Aorta (tissue), 5 donors: ENCODE measurements at regions not wholly inside any gene's neighbourhood (a gene's known extent, or its start where the extent isn't known, plus 50 kb on each side); places are given as distances from the start of the nearest gene placed in this dataset.

Experiments used
- ATAC-seq: fragments of 200-7000 bp; cut with Tn5 transposase; one replicate; pipeline ENCODE4 v1.9.1; 2022; ENCODE audit warnings: moderate library complexity; ENCODE audit not compliant: low FRiP score
- DNase-seq, 2 donors: peaks; one replicate each; pipeline ENCODE4 v3.0.0-alpha.2; 2020
- H3K27ac ChIP-seq, 2 donors: one replicate each; pipeline ENCODE4 v1.5.1; 2013; ENCODE audit warnings: low read length in 2 of 2, mild to moderate bottlenecking in 2 of 2, moderate library complexity in 2 of 2, control low read depth in 1 of 2, inconsistent platforms in 1 of 2, low read depth in 1 of 2
- H3K27me3 ChIP-seq, 2 donors: one replicate each; pipeline ENCODE4 v1.6.1; 2013; ENCODE audit warnings: control low read depth in 1 of 2, low read length in 1 of 2, mild to moderate bottlenecking in 1 of 2, moderate library complexity in 1 of 2; ENCODE audit not compliant: insufficient read depth in 2 of 2, control insufficient read depth in 1 of 2
- H3K36me3 ChIP-seq, 2 donors: one replicate each; pipeline ENCODE4 v1.6.1; 2013; ENCODE audit warnings: control low read depth in 1 of 2, low read length in 1 of 2, mild to moderate bottlenecking in 1 of 2; ENCODE audit not compliant: insufficient read depth in 2 of 2, control insufficient read depth in 1 of 2
- H3K4me1 ChIP-seq, 2 donors: one replicate each; pipeline ENCODE4 v1.6.1; 2013; ENCODE audit warnings: low read length in 2 of 2, control low read depth in 1 of 2, mild to moderate bottlenecking in 1 of 2, moderate library complexity in 1 of 2; ENCODE audit not compliant: insufficient read depth in 2 of 2, control insufficient read depth in 1 of 2
- H3K4me3 ChIP-seq, 2 donors: one replicate each; pipeline ENCODE4 v1.5.1; 2013; ENCODE audit warnings: low read length in 2 of 2, control low read depth in 1 of 2, mild to moderate bottlenecking in 1 of 2
- H3K9me3 ChIP-seq: one replicate; pipeline ENCODE4 v1.6.1; 2013; ENCODE audit warnings: mild to moderate bottlenecking, low read length; ENCODE audit not compliant: control insufficient read depth
- WGBS, 2 donors: extraction: QIAGEN DNeasy Blood & Tissue Kit; methylation state at CpG; one replicate each; pipeline ENCODE4 v1.1.7; 2013; 5-methylcytosine and 5-hydroxymethylcytosine counted together
- intact Hi-C, 2 donors: fragments of 100-400 bp; cut with DNase I; formaldehyde crosslinking; loops; one replicate each; pipeline versions ENCODE4 v1.14.2 to v1.15.0; 2022
- donor health status: healthy with polysubstance abuse.
- donor health status: Bipolar disorder and iron deficiency.
- donor health status: DM: no; HTN: no; CAD: no.
- donor health status: DM: no; HTN: no; CAD: no.
- donor health status: DM: yes; HTN: yes; CAD: no.

DNA sequence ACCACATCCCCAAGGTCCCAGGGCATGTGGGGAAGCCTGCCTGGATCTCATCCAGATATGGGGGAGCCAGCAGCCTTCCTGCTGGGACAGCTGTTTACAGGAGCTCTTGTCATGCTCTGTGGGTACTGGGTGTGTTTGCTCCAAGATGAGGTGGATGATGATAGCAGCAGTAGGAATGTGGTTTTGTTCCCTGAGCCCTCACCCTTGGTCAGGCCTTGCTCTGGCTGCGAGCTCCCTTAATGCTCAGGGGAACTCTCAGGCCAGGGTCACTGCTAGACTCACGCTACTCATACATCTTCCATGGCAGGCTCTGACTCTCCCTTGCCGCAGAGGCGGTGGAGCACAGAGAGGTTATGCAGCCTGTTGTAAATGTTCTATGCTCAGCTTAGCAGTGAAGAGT is 990.3 kb downstream of the AACS start:
- Histone ChIP-seq H3K27me3 (no peaks in the 10 kb centered on the region), H3K4me1 (no peaks in the 10 kb centered on the region), H3K4me3 (no peak overlapping the region), H3K9me3 (no peaks in the 10 kb centered on the region), H3K36me3 (no peaks in the 10 kb centered on the region), H3K27ac (no peak overlapping the region)
- no peak for ATAC-seq
- DNase-seq: no peak
- intact Hi-C loops: no loop called here
- 33 to 58% methylated on average over 4 of the region's 4 CpGs for WGBS, 2 donors

DNA sequence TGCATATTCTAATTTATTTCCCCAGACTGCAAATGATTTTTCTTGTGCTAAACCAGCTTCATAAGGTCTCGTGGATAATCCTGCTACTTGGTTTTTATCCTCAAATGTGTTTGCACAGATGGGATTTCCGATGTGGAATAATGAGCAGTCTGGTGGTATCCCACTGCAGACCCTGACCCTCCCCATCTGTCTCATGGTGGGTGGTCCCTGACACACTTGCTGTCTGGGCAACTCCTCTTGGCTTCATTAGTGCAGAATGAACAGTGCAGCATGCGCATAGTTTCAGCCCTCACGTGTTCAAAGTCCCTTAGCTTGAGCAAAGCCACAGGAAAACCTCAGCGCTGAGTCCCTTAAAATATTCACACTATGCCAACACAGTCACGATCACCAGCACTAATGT is 996.5 kb downstream of the AACS start:
- ATAC-seq (no peak), DNase-seq (no peak)
- Histone ChIP-seq H3K27ac (no peak overlapping the region), H3K4me1 (no peaks in the 10 kb centered on the region), H3K4me3 (no peak overlapping the region), H3K27me3 (no peaks in the 10 kb centered on the region), H3K36me3 (no peaks in the 10 kb centered on the region), H3K9me3 (peaks cover 2% of the 10 kb centered on the region)
- WGBS, 2 donors: 21 to 24% methylated on average over 6 of the region's 6 CpGs
- intact Hi-C loops: no loop called here

DNA sequence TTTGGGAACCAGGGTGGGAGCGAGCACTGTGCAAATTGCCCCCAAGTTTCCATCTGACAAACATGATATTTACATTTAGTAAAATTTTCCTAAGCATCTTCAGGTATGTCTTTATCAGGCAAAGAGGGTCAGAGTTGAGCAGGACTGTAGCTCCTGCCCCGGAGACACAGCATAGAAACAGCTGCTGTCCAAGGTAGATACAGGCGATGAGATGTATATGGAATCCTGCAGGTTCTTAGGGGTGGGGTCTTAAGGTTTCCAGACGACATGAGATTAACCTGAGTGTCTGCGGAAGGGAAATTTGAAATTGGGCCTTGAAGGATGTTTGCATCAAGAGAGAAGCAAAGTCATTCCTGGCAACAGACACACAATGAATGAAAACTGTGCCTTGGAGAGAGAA is 998.8 kb downstream of the AACS start:
- DNase-seq (no peak), ATAC-seq (no peak)
- Histone ChIP-seq H3K27me3 (no peaks in the 10 kb centered on the region), H3K9me3 (peaks cover 4% of the 10 kb centered on the region), H3K27ac (no peak overlapping the region), H3K36me3 (no peaks in the 10 kb centered on the region), H3K4me3 (no peak overlapping the region), H3K4me1 (no peaks in the 10 kb centered on the region)
- 61 to 69% methylated on average over 5 of the region's 5 CpGs for WGBS, 2 donors
- intact Hi-C loops: no loop called here

DNA sequence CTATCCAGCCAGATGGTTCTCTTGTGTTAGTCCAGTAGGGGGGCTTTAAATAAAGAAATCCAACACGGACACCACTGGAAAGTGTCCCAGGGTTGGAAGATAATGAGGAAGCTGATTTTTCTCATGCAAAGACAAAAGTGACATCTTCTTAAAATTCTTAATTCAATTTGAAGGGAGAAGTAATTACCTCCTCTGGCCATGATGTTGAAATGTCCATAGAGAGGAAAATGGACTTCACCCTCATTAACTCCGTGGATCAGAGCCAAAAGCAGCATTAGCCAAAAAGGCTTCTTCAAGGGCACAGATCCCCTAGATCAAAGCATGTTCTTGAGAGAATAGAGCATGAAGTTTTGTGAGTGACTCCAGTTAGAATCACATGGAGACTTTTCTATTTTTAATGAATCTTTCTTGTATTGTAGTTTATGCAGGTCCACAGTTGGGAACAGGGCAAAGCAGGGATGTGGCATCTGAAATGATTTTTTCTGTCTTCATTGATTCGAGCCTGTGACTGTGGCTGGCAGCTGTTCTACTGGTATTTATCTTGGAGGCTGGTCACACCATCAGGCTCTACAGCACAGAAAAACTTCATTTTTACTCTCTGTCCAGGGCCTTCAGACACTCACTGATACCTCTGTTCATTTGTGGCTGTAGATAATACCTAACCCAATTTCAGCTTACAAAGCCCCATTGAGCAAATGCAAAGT is 1002.5 kb downstream of the AACS start:
- Histone ChIP-seq H3K27ac (no peak overlapping the region), H3K36me3 (no peaks in the 10 kb centered on the region), H3K4me1 (no peaks in the 10 kb centered on the region), H3K4me3 (no peak overlapping the region), H3K27me3 (no peaks in the 10 kb centered on the region), H3K9me3 (peaks cover 17% of the 10 kb centered on the region)
- no peak for DNase-seq
- intact Hi-C loops: no loop called here
- ATAC-seq: no peak
- WGBS, 2 donors: 28 to 36% methylated on average over 3 of the region's 3 CpGs

DNA sequence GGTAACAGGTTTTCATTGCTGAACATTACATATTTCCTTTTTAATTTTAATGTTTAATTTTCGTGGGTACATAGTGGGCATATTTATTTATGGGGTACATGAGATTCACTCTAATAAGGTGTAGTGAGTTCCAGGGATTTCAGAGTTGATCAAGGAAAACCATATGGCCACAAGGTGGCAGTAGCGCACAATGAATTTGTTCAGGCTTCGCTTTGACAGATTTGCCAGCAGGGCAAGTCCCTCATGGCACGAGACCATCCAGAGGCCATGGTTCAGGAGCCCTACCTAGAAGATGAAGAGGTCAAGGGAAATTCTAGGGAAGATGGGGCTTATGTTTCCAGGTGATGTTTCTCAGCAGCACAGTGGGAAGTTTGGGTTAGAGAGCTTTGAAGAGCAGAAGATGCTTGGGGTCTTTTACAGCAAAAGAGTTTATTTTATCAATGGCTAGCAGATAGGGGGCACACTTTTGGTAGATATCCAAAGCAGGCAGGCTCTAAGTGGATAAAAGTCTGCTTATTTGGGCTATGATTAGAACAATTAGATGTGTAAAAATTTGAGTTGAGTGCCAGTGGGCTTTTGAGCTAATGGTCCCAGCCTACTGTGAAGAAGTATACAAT is 1004.4 kb downstream of the AACS start:
- no peak overlapping the region for H3K27ac ChIP-seq
- ATAC-seq: no peak
- intact Hi-C loops: no loop called here
- H3K36me3 ChIP-seq: no peaks in the 10 kb centered on the region
- H3K4me1 ChIP-seq: no peaks in the 10 kb centered on the region
- DNase-seq: no peak
- H3K27me3 ChIP-seq: no peaks in the 10 kb centered on the region
- H3K9me3 ChIP-seq: peaks cover 17% of the 10 kb centered on the region
- no peak overlapping the region for H3K4me3 ChIP-seq
- WGBS, 2 donors: 15 to 25% methylated on average over 4 of the region's 4 CpGs

DNA sequence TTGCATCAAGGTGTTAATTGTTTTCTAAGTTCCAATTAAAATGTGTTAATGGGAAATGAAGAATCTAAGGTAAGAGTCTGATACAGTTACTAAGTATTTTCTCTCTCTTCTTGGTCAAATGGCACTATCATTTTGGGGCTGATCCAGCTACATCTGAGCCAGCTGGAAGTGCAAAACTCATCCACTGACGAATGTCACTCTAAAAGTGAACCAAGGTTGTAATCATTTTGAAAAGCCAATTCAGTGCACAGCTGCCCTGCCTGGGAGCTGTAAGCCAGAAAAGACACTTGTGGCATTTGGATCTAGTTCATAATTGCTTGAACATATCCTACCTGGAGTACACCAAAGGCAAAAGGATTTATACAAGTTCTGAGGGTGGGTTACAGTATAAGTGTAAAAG is 1011.3 kb downstream of the AACS start:
- no peaks in the 10 kb centered on the region for H3K36me3 ChIP-seq
- no peak for ATAC-seq
- 16 to 32% methylated on average over 1 of the region's 1 CpG for WGBS, 2 donors
- no peak overlapping the region for H3K27ac ChIP-seq
- no peak for DNase-seq
- H3K4me1 ChIP-seq: no peaks in the 10 kb centered on the region
- intact Hi-C loops: no loop called here
- no peak overlapping the region for H3K4me3 ChIP-seq
- no peaks in the 10 kb centered on the region for H3K9me3 ChIP-seq
- no peaks in the 10 kb centered on the region for H3K27me3 ChIP-seq

DNA sequence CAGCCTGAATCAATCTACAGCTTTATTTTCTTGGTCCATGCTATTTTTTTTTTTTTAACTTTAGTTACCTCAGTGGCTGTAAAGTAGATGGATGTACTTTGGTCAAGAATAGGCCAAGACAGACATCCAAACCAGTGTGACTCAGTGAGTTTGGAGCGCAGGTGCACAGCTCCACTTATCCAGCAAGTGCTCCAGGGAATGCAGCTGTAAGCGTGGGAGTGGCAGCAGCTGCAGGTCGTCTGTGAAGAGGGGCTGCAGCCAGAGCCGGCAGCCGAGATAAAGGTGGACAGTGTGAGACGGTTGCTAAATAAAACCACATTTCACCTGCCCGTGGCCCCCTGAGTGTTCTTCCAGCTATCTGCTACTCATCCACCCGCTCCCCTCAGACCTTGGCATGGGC is 1018.7 kb downstream of the AACS start:
- ATAC-seq: no peak
- Histone ChIP-seq H3K36me3 (no peaks in the 10 kb centered on the region), H3K27me3 (peaks cover 0 to 2% of the 10 kb centered on the region in 2 donors), H3K4me3 (no peak overlapping the region), H3K9me3 (no peaks in the 10 kb centered on the region), H3K27ac (no peak overlapping the region), H3K4me1 (no peaks in the 10 kb centered on the region)
- no peak for DNase-seq
- 77% methylated on average over 8 of the region's 8 CpGs for WGBS, 2 donors
- intact Hi-C loops: no loop called here

DNA sequence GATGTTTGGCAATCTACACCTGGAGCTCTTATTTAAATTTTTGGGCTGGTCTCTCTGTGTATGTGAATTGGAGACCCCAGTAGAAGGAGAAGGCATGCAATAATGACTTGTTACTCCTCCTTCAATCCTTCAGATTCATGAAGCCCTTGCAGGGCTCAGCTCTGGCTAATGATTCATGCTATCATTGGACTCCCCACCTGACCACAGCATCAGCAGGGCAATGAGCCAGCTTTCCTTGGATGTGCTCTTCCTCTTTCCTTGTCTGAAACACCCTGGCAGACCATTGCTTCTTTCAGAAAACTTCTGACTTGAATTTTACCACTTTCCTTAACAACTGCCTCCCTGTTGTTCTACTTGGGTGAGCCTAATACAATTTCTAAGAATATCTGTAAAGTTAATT is 1019.2 kb downstream of the AACS start:
- Histone ChIP-seq H3K27me3 (peaks cover 0 to 2% of the 10 kb centered on the region in 2 donors), H3K4me1 (no peaks in the 10 kb centered on the region), H3K36me3 (no peaks in the 10 kb centered on the region), H3K4me3 (no peak overlapping the region), H3K27ac (no peak overlapping the region), H3K9me3 (no peaks in the 10 kb centered on the region)
- ATAC-seq (no peak), DNase-seq (no peak)
- intact Hi-C loops: no loop called here

DNA sequence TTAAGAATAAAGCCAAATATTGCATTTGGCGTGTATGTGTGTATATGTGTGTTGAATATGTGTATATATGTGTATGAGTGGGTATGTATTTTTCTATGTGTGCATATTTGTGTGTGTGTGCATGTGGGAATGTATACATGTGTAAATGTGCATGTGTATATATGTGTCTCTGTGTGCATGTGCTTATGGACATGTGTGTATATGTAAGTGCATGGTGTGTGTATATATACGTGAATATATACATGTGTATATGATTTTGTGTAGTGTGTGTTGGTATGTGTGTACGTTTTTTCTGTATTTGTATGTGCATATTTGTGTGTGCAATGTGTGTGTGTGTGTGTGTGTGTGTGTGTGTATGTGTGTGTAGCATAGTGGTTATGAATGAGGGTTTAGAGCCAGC is 1021.0 kb downstream of the AACS start:
- intact Hi-C loops: no loop called here
- H3K9me3 ChIP-seq: peaks cover 4% of the 10 kb centered on the region
- no peak overlapping the region for H3K4me3 ChIP-seq
- H3K27ac ChIP-seq: no peak overlapping the region
- peaks cover 0 to 2% of the 10 kb centered on the region in 2 donors for H3K27me3 ChIP-seq
- 12 to 51% methylated on average over 3 of the region's 3 CpGs for WGBS, 2 donors
- H3K4me1 ChIP-seq: no peaks in the 10 kb centered on the region
- ATAC-seq: no peak
- H3K36me3 ChIP-seq: no peaks in the 10 kb centered on the region
- DNase-seq: no peak
